Fibroblast of lung (primary cell): ENCODE measurements at regions not wholly inside any gene's neighbourhood (a gene's known extent, or its start where the extent isn't known, plus 50 kb on each side); places are given as distances from the start of the nearest gene placed in this dataset.

Experiments used
- DNase-seq, 2 donors: peaks; one replicate each; pipeline versions ENCODE4 v3.0.0 to v3.0.0-alpha.2; 2010; ENCODE audit warnings: low read depth in 2 of 2
- H2AFZ ChIP-seq: 2 replicates; pipeline ENCODE4 v1.5.1; 2012; ENCODE audit warnings: low read length, control low read depth, inconsistent platforms
- H3K27ac ChIP-seq: 2 replicates; pipeline ENCODE4 v1.5.1; 2011; ENCODE audit warnings: low read length, control low read depth; ENCODE audit not compliant: insufficient read depth
- H3K27me3 ChIP-seq: 2 replicates; pipeline ENCODE4 v1.5.1; 2011; ENCODE audit warnings: mild to moderate bottlenecking, low read length; ENCODE audit not compliant: control insufficient read depth, insufficient read depth
- H3K36me3 ChIP-seq: 2 replicates; pipeline ENCODE4 v1.5.1; 2011; ENCODE audit warnings: low read length; ENCODE audit not compliant: control insufficient read depth, insufficient read depth
- H3K4me1 ChIP-seq: 2 replicates; pipeline ENCODE4 v1.5.1; 2011; ENCODE audit warnings: low read length; ENCODE audit not compliant: control insufficient read depth, insufficient read depth; ENCODE audit errors: extremely low read depth
- H3K4me2 ChIP-seq: 2 replicates; pipeline ENCODE4 v1.5.1; 2011; ENCODE audit warnings: low read length, control low read depth; ENCODE audit not compliant: insufficient read depth; ENCODE audit errors: extremely low read depth
- H3K4me3 ChIP-seq, 4 experiments: fragments of 200-600 bp in 1 of 4; sonication (generic) in 1 of 4; replicated peaks in 1 of 4; 2 replicates each; pipeline ENCODE4 v1.5.1; 2011 to 2016; ENCODE audit warnings: low read length in 4 of 4, low read depth in 3 of 4, mild to moderate bottlenecking in 3 of 4, control low read depth in 2 of 4, inconsistent platforms in 1 of 4, mixed read lengths in 1 of 4; ENCODE audit not compliant: insufficient read depth in 1 of 4; ENCODE audit errors: control extremely low read depth in 1 of 4
- H3K79me2 ChIP-seq: 2 replicates; pipeline ENCODE4 v1.5.1; 2012; ENCODE audit warnings: mild to moderate bottlenecking, low read length, inconsistent platforms; ENCODE audit not compliant: control insufficient read depth, insufficient read depth
- H3K9ac ChIP-seq: 2 replicates; pipeline ENCODE4 v1.5.1; 2011; ENCODE audit warnings: mild to moderate bottlenecking, low read length, control low read depth; ENCODE audit not compliant: insufficient read depth
- H3K9me3 ChIP-seq: 2 replicates; pipeline ENCODE4 v1.5.1; 2012; ENCODE audit warnings: low read depth, low read length; ENCODE audit not compliant: control insufficient read depth, insufficient read depth
- H4K20me1 ChIP-seq: 2 replicates; pipeline ENCODE4 v1.5.1; 2011; ENCODE audit warnings: low read length; ENCODE audit not compliant: control insufficient read depth, insufficient read depth; ENCODE audit errors: extremely low read depth
- EZH2 ChIP-seq: IDR thresholded peaks from 2 replicates; pipeline ENCODE4 v1.5.1; 2012; ENCODE audit warnings: low read length, control low read depth, mild to moderate bottlenecking; ENCODE audit errors: missing control alignments
- TF ChIP-seq, protein P1 (sequence below), 2 donors: IDR thresholded peaks in 1 of 2; conservative IDR thresholded peaks in 1 of 2; 1 replicate in 1 of 2; 2 replicates in 1 of 2; pipeline ENCODE4 v1.5.1; 2011 to 2012; ENCODE audit warnings: low read length in 2 of 2, control low read depth in 1 of 2, inconsistent platforms in 1 of 2, low read depth in 1 of 2, mild to moderate bottlenecking in 1 of 2

DNA sequence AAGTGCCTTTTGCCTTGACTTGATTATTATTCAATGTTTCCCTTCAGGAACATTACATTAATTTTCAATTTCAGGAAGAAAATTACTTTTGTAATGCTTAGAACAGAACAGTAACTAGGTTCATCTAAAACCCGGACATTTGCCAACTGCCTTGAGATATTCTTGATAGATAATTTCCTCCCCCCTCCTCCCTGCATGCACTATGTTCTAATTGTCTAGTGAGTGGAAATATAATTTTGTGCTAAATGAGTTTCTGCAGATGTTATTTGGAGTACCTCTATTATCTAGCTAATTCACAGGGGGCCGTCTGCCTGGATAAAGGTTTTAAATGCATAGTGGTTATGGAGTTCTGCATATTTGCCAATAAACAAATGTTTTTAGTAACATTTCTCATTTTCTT is 200.3 kb upstream of the SLC39A10 start:
- no peak for DNase-seq
- Histone ChIP-seq H4K20me1 (no peaks in the 10 kb centered on the region), H3K27ac (no peak overlapping the region), H3K9ac (no peak overlapping the region), H3K4me3 (no peak overlapping the region), H3K79me2 (no peaks in the 10 kb centered on the region), H3K4me2 (no peak overlapping the region), H3K9me3 (no peaks in the 10 kb centered on the region), H2AFZ (no peak overlapping the region), H3K4me1 (no peaks in the 10 kb centered on the region), H3K36me3 (no peaks in the 10 kb centered on the region), H3K27me3 (no peaks in the 10 kb centered on the region)
- no peak for TF ChIP-seq EZH2
- TF ChIP-seq, protein P1, sequence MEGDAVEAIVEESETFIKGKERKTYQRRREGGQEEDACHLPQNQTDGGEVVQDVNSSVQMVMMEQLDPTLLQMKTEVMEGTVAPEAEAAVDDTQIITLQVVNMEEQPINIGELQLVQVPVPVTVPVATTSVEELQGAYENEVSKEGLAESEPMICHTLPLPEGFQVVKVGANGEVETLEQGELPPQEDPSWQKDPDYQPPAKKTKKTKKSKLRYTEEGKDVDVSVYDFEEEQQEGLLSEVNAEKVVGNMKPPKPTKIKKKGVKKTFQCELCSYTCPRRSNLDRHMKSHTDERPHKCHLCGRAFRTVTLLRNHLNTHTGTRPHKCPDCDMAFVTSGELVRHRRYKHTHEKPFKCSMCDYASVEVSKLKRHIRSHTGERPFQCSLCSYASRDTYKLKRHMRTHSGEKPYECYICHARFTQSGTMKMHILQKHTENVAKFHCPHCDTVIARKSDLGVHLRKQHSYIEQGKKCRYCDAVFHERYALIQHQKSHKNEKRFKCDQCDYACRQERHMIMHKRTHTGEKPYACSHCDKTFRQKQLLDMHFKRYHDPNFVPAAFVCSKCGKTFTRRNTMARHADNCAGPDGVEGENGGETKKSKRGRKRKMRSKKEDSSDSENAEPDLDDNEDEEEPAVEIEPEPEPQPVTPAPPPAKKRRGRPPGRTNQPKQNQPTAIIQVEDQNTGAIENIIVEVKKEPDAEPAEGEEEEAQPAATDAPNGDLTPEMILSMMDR (conservative IDR thresholded peaks at IDR 0.05 in 1 of 2, IDR thresholded peaks at IDR 0.05 in 1 of 2; ENCODE audit: low read depth in 1 of 2, low read length in 2 of 2) = no peak

DNA sequence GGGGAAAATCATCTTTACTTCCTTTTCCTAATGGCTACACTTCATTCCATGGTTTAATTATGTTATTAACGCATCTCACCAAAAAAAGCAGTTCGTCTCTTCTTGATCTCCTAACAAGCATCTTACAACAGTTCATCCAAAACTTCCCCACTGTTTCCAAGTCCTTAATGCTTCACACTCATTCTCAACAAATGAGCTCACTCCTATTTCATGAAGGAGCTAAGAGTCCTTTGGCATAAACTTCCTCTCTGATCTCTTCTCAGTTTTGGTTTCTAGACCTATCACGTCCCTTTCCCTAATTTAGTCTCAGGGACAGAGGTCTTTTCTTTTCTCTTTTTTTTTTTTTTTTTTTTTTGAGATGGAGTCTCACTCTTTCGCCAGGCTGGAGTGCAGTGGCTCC is 205.9 kb upstream of the SLC39A10 start:
- TF ChIP-seq, protein P1 (conservative IDR thresholded peaks at IDR 0.05 in 1 of 2, IDR thresholded peaks at IDR 0.05 in 1 of 2; ENCODE audit: low read depth in 1 of 2, low read length in 2 of 2) = no peak
- TF ChIP-seq EZH2 = no peak
- Histone ChIP-seq H3K4me1 (no peaks in the 10 kb centered on the region), H3K79me2 (no peaks in the 10 kb centered on the region), H2AFZ (no peak overlapping the region), H3K36me3 (no peaks in the 10 kb centered on the region), H3K27ac (no peak overlapping the region), H3K9ac (no peak overlapping the region), H3K4me3 (no peak overlapping the region), H3K27me3 (no peaks in the 10 kb centered on the region), H4K20me1 (no peaks in the 10 kb centered on the region), H3K9me3 (no peaks in the 10 kb centered on the region), H3K4me2 (no peak overlapping the region)
- DNase-seq = peak; percentile 3 to 28

DNA sequence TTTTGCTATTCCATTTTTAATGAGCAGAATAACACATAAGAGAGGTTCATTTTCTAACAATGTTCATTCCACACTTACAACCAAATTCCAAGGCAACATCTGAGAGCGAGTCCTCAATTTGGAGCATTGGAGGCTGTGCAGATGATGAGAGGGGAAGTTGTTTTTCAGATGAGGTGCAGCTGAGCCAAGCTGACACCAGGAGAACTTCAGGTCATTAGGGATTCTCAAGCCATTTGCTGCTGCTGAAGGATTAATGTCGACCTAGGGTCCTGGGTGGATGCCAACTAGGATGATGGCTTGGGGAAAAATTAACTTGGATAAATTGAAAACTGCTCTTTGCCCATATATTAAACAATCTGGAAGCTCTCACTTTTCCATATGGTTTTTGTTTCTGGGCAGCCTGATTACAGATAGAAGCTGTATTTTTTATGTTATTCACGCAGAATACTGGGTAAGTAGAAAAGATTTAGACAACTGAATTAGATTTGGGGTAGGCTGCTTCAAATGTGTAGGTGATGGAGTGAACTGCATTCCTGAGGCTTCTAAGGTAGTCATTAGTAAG is 206.4 kb upstream of the SLC39A10 start:
- TF ChIP-seq, protein P1 (conservative IDR thresholded peaks at IDR 0.05 in 1 of 2, IDR thresholded peaks at IDR 0.05 in 1 of 2; ENCODE audit: low read depth in 1 of 2, low read length in 2 of 2) = no peak
- no peak for TF ChIP-seq EZH2
- no peaks in the 10 kb centered on the region for H3K9me3 ChIP-seq
- H3K9ac ChIP-seq = no peak overlapping the region
- H3K4me1 ChIP-seq = no peaks in the 10 kb centered on the region
- H3K4me3 ChIP-seq = no peak overlapping the region
- no peaks in the 10 kb centered on the region for H3K79me2 ChIP-seq
- H3K4me2 ChIP-seq = peak overlapping the region; percentile 52
- peak in 1 of 2 donors; percentile 3 for DNase-seq
- H3K27me3 ChIP-seq = no peaks in the 10 kb centered on the region
- no peak overlapping the region for H3K27ac ChIP-seq
- H3K36me3 ChIP-seq = no peaks in the 10 kb centered on the region
- H4K20me1 ChIP-seq = no peaks in the 10 kb centered on the region
- H2AFZ ChIP-seq = no peak overlapping the region
